Mesenchymal stem cell (in vitro differentiated cells and primary cell): ENCODE measurements at regions not wholly inside any gene's neighbourhood (a gene's known extent, or its start where the extent isn't known, plus 50 kb on each side); places are given as distances from the start of the nearest gene placed in this dataset.
"Not testable (repeated sequence)": the region's sequence is repeated elsewhere in the genome, so short reads cannot be mapped to it uniquely, and the experiment has no call there.

ENCODE experiments used
- DNase-seq: peaks from one replicate; pipeline ENCODE4 v3.0.0-alpha.2; 2013
- H2AFZ ChIP-seq: one replicate; pipeline ENCODE4 v1.6.1; 2013; ENCODE audit warnings: low read depth, mild to moderate bottlenecking, control low read depth, inconsistent platforms, low read length, moderate library complexity
- H2AK5ac ChIP-seq: 2 replicates; pipeline ENCODE4 v1.6.1; 2013; ENCODE audit warnings: low read length, moderate library complexity, mild to moderate bottlenecking, inconsistent platforms; ENCODE audit not compliant: severe bottlenecking
- H2BK120ac ChIP-seq: one replicate; pipeline ENCODE4 v1.6.1; 2013; ENCODE audit warnings: low read depth, mild to moderate bottlenecking, inconsistent platforms, low read length, moderate library complexity
- H2BK12ac ChIP-seq, 2 experiments: one replicate each; pipeline ENCODE4 v1.6.1; 2013; ENCODE audit warnings: inconsistent platforms in 2 of 2, low read length in 2 of 2, mild to moderate bottlenecking in 2 of 2, moderate library complexity in 2 of 2, control low read depth in 1 of 2
- H2BK15ac ChIP-seq: one replicate; pipeline ENCODE4 v1.6.1; 2013; ENCODE audit warnings: mild to moderate bottlenecking, low read depth, inconsistent platforms; ENCODE audit not compliant: poor library complexity, severe bottlenecking
- H2BK5ac ChIP-seq: 2 replicates; pipeline ENCODE4 v1.6.1; 2013; ENCODE audit warnings: low read depth, mild to moderate bottlenecking, low read length, control low read depth, inconsistent platforms; ENCODE audit not compliant: poor library complexity, severe bottlenecking
- H3K14ac ChIP-seq, 2 experiments: one replicate each; pipeline ENCODE4 v1.6.1; 2013; ENCODE audit warnings: inconsistent platforms in 2 of 2, low read length in 2 of 2, control low read depth in 1 of 2, mild to moderate bottlenecking in 1 of 2, moderate library complexity in 1 of 2
- H3K18ac ChIP-seq, 2 experiments: one replicate each; pipeline ENCODE4 v1.6.1; 2013; ENCODE audit warnings: inconsistent platforms in 2 of 2, low read length in 2 of 2, control low read depth in 1 of 2, low read depth in 1 of 2, mild to moderate bottlenecking in 1 of 2
- H3K23ac ChIP-seq, 2 experiments: one replicate each; pipeline ENCODE4 v1.6.1; 2013; ENCODE audit warnings: inconsistent platforms in 2 of 2, low read length in 2 of 2, mild to moderate bottlenecking in 2 of 2, moderate library complexity in 2 of 2, control low read depth in 1 of 2
- H3K27ac ChIP-seq: 2 replicates; pipeline ENCODE4 v1.5.1; 2013; ENCODE audit warnings: mild to moderate bottlenecking, moderate library complexity, low read length, control low read depth, inconsistent platforms; ENCODE audit not compliant: poor library complexity, severe bottlenecking
- H3K27me3 ChIP-seq, 2 experiments: 2 replicates each; pipeline versions ENCODE4 v1.6.1 to v1.7.0; 2013; ENCODE audit warnings: low read length in 2 of 2, mild to moderate bottlenecking in 2 of 2, moderate library complexity in 2 of 2, control low read depth in 1 of 2, inconsistent platforms in 1 of 2; ENCODE audit not compliant: control insufficient read depth in 1 of 2, insufficient read depth in 1 of 2
- H3K36me3 ChIP-seq, 2 experiments: 2 replicates each; pipeline versions ENCODE4 v1.6.1 to v1.7.0; 2013; ENCODE audit warnings: low read length in 2 of 2, control low read depth in 1 of 2, inconsistent platforms in 1 of 2, low read depth in 1 of 2, mild to moderate bottlenecking in 1 of 2; ENCODE audit not compliant: insufficient read depth in 2 of 2, control insufficient read depth in 1 of 2
- H3K4ac ChIP-seq, 2 experiments: one replicate each; pipeline ENCODE4 v1.6.1; 2013; ENCODE audit warnings: inconsistent platforms in 2 of 2, low read length in 2 of 2, mild to moderate bottlenecking in 2 of 2, moderate library complexity in 2 of 2, control low read depth in 1 of 2, low read depth in 1 of 2
- H3K4me1 ChIP-seq: 2 replicates; pipeline ENCODE4 v1.6.1; 2013; ENCODE audit warnings: low read depth, low read length, control low read depth; ENCODE audit not compliant: control insufficient read depth, insufficient read depth
- H3K4me2 ChIP-seq: 2 replicates; pipeline ENCODE4 v1.6.1; 2013; ENCODE audit warnings: low read length, mild to moderate bottlenecking, inconsistent platforms; ENCODE audit not compliant: poor library complexity, severe bottlenecking
- H3K4me3 ChIP-seq, 2 experiments: 2 replicates each; pipeline versions ENCODE4 v1.5.1 to v1.7.0; 2013; ENCODE audit warnings: low read length in 2 of 2, mild to moderate bottlenecking in 2 of 2, control low read depth in 1 of 2, low read depth in 1 of 2; ENCODE audit not compliant: insufficient read depth in 1 of 2
- H3K79me1 ChIP-seq: replicated peaks from 2 replicates; pipeline ENCODE4 v1.6.1; 2013; ENCODE audit warnings: mild to moderate bottlenecking, control low read depth, low read length, inconsistent platforms; ENCODE audit not compliant: poor library complexity, severe bottlenecking
- H3K9ac ChIP-seq: 2 replicates; pipeline ENCODE4 v1.7.0; 2013; ENCODE audit warnings: mild to moderate bottlenecking, low read length, moderate library complexity
- H3K9me3 ChIP-seq: 2 replicates; pipeline ENCODE4 v1.7.0; 2013; ENCODE audit warnings: mild to moderate bottlenecking, low read length; ENCODE audit not compliant: control insufficient read depth
- H4K8ac ChIP-seq: one replicate; pipeline ENCODE4 v1.6.1; 2013; ENCODE audit warnings: inconsistent platforms, mild to moderate bottlenecking, low read length, moderate library complexity
- H4K91ac ChIP-seq: one replicate; pipeline ENCODE4 v1.6.1; 2013; ENCODE audit warnings: mild to moderate bottlenecking, low read length, inconsistent platforms
- WGBS: methylation state at CpG from one replicate; pipeline ENCODE4 v1.1.7; 2013; ENCODE audit warnings: mixed read lengths; 5-methylcytosine and 5-hydroxymethylcytosine counted together

GRCh38 chr4:30555775-30556174 lies 164.4 kb upstream of the PCDH7 start:
- no peak overlapping the region for H2BK12ac ChIP-seq
- H3K36me3 ChIP-seq: no peaks in the 10 kb centered on the region
- H2BK15ac ChIP-seq: no peak overlapping the region
- WGBS: no CpG with 5 or more reads among the region's 1 CpG
- no peaks in the 10 kb centered on the region for H3K9me3 ChIP-seq
- H3K18ac ChIP-seq: no peak overlapping the region
- H3K4me2 ChIP-seq: no peak overlapping the region
- no peak overlapping the region for H2AFZ ChIP-seq
- no peak overlapping the region for H3K27ac ChIP-seq
- no peak overlapping the region for H2BK120ac ChIP-seq
- no peak overlapping the region for H3K4me3 ChIP-seq
- no peak overlapping the region for H2BK5ac ChIP-seq
- no peak overlapping the region for H2AK5ac ChIP-seq
- no peaks in the 10 kb centered on the region for H3K79me1 ChIP-seq
- no peak overlapping the region for H3K4ac ChIP-seq
- H3K4me1 ChIP-seq: no peaks in the 10 kb centered on the region
- H4K91ac ChIP-seq: no peak overlapping the region
- no peak overlapping the region for H3K9ac ChIP-seq
- no peak for DNase-seq
- H3K27me3 ChIP-seq: no peaks in the 10 kb centered on the region
- no peak overlapping the region for H4K8ac ChIP-seq
- no peak overlapping the region for H3K23ac ChIP-seq
- H3K14ac ChIP-seq: no peak overlapping the region

GRCh38 chr4:30559481-30559880 lies 160.7 kb upstream of the PCDH7 start:
- Histone ChIP-seq H4K91ac (no peak overlapping the region), H3K14ac (no peak overlapping the region), H3K18ac (no peak overlapping the region), H4K8ac (no peak overlapping the region), H3K4me2 (no peak overlapping the region), H3K4ac (no peak overlapping the region), H2AFZ (no peak overlapping the region), H2BK5ac (no peak overlapping the region), H3K23ac (no peak overlapping the region), H3K27me3 (no peaks in the 10 kb centered on the region), H3K9me3 (peaks cover 19% of the 10 kb centered on the region), H2BK12ac (no peak overlapping the region), H3K4me1 (no peaks in the 10 kb centered on the region), H3K79me1 (no peaks in the 10 kb centered on the region), H3K9ac (no peak overlapping the region), H3K27ac (no peak overlapping the region), H3K36me3 (no peaks in the 10 kb centered on the region), H2BK15ac (no peak overlapping the region), H2AK5ac (no peak overlapping the region), H2BK120ac (no peak overlapping the region), H3K4me3 (no peak overlapping the region)
- WGBS: 83% methylated on average over 4 of the region's 4 CpGs
- no peak for DNase-seq

GRCh38 chr4:30586850-30587249 lies 133.3 kb upstream of the PCDH7 start:
- no peak overlapping the region for H2BK15ac ChIP-seq
- no peak overlapping the region for H3K9ac ChIP-seq
- no peak overlapping the region for H3K27ac ChIP-seq
- 92% methylated on average over 9 of the region's 9 CpGs for WGBS
- no peak overlapping the region for H2BK120ac ChIP-seq
- H4K8ac ChIP-seq: no peak overlapping the region
- H3K9me3 ChIP-seq: no peaks in the 10 kb centered on the region
- H3K4me1 ChIP-seq: peaks cover 1% of the 10 kb centered on the region
- no peaks in the 10 kb centered on the region for H3K79me1 ChIP-seq
- H3K36me3 ChIP-seq: no peaks in the 10 kb centered on the region
- no peak overlapping the region for H4K91ac ChIP-seq
- H2AK5ac ChIP-seq: no peak overlapping the region
- H3K4me3 ChIP-seq: no peak overlapping the region
- H3K4ac ChIP-seq: no peak overlapping the region
- H2BK5ac ChIP-seq: no peak overlapping the region
- no peak overlapping the region for H3K18ac ChIP-seq
- no peak overlapping the region for H3K14ac ChIP-seq
- no peak overlapping the region for H2BK12ac ChIP-seq
- H3K23ac ChIP-seq: no peak overlapping the region
- H3K27me3 ChIP-seq: no peaks in the 10 kb centered on the region
- H2AFZ ChIP-seq: no peak overlapping the region
- no peak overlapping the region for H3K4me2 ChIP-seq
- DNase-seq: no peak

- H4K91ac ChIP-seq, H3K14ac ChIP-seq, DNase-seq, H3K9me3 ChIP-seq, H3K23ac ChIP-seq, H4K8ac ChIP-seq, H2AFZ ChIP-seq, H3K18ac ChIP-seq, H3K4me2 ChIP-seq, H3K4me1 ChIP-seq, H2BK5ac ChIP-seq, H3K79me1 ChIP-seq, H3K4me3 ChIP-seq, H3K36me3 ChIP-seq, H3K9ac ChIP-seq, H2BK12ac ChIP-seq, H3K27me3 ChIP-seq, H2AK5ac ChIP-seq, H2BK120ac ChIP-seq, H3K4ac ChIP-seq, H2BK15ac ChIP-seq, H3K27ac ChIP-seq: not testable (repeated sequence)
- no CpG with 5 or more reads among the region's 3 CpGs for WGBS
These were observed 130.5 kb upstream of the PCDH7 start for GRCh38 chr4:30589669-30590068.
